Keratinocyte (primary cell): ENCODE measurements at regions not wholly inside any gene's neighbourhood (a gene's known extent, or its start where the extent isn't known, plus 50 kb on each side); places are given as distances from the start of the nearest gene placed in this dataset.

Experiments
- CTCF ChIP-seq, 3 experiments: IDR thresholded peaks in 1 of 3; conservative IDR thresholded peaks in 1 of 3; optimal IDR thresholded peaks in 1 of 3; 2 replicates in 2 of 3; 3 replicates in 1 of 3; pipeline versions ENCODE3 to v1.5.1; 2011; ENCODE audit warnings: low read length in 3 of 3, mild to moderate bottlenecking in 3 of 3, moderate library complexity in 2 of 3, control low read depth in 1 of 3, inconsistent platforms in 1 of 3; ENCODE audit not compliant: insufficient read depth in 2 of 3; ENCODE audit errors: extremely low read depth in 1 of 3
- EZH2 ChIP-seq: IDR thresholded peaks from one replicate; pipeline ENCODE4 v1.6.1; 2012; ENCODE audit warnings: inconsistent platforms, mild to moderate bottlenecking, low read length, moderate library complexity

GRCh38 chr7:41315764-41316163 is 387.1 kb downstream of the INHBA start:
- peak; percentile 46 to 64 (median 63) for TF ChIP-seq CTCF (optimal IDR thresholded peaks at IDR 0.05 in 1 of 3, IDR thresholded peaks at IDR 0.05 in 1 of 3, conservative IDR thresholded peaks at IDR 0.05 in 1 of 3; ENCODE audit: extremely low read depth in 1 of 3, insufficient read depth in 2 of 3, low read length in 3 of 3)
- no peak for TF ChIP-seq EZH2
